Liver (tissue), 8 donors: ENCODE measurements at regions not wholly inside any gene's neighbourhood (a gene's known extent, or its start where the extent isn't known, plus 50 kb on each side); places are given as distances from the start of the nearest gene placed in this dataset.

Source experiments
- DNase-seq: peaks from one replicate; pipeline ENCODE4 v3.0.0-alpha.2; 2017; ENCODE audit warnings: low spot score
- H3K27ac ChIP-seq, 2 donors: one replicate each; pipeline ENCODE4 v1.7.0; 2013; ENCODE audit warnings: inconsistent platforms in 2 of 2, low read length in 2 of 2, control low read depth in 1 of 2, low read depth in 1 of 2, mild to moderate bottlenecking in 1 of 2
- H3K27me3 ChIP-seq, 4 donors: one replicate each; pipeline versions ENCODE4 v1.6.1 to v1.7.0; 2013; ENCODE audit warnings: low read length in 3 of 4, inconsistent platforms in 1 of 4, mild to moderate bottlenecking in 1 of 4, moderate library complexity in 1 of 4; ENCODE audit not compliant: control insufficient read depth in 4 of 4, insufficient read depth in 4 of 4
- H3K36me3 ChIP-seq, 4 donors: one replicate each; pipeline versions ENCODE4 v1.6.1 to v1.7.0; 2013; ENCODE audit warnings: low read length in 3 of 4, mild to moderate bottlenecking in 3 of 4, low read depth in 1 of 4, moderate library complexity in 1 of 4; ENCODE audit not compliant: control insufficient read depth in 4 of 4, insufficient read depth in 3 of 4
- H3K4me1 ChIP-seq, 4 donors: one replicate each; pipeline versions ENCODE4 v1.6.1 to v1.7.0; 2013; ENCODE audit warnings: low read length in 3 of 4, mild to moderate bottlenecking in 3 of 4, moderate library complexity in 1 of 4; ENCODE audit not compliant: control insufficient read depth in 4 of 4, insufficient read depth in 4 of 4
- H3K4me3 ChIP-seq, 3 donors: one replicate each; pipeline versions ENCODE4 v1.6.1 to v1.7.0; 2013; ENCODE audit warnings: low read length in 3 of 3, control low read depth in 1 of 3, low read depth in 1 of 3, mild to moderate bottlenecking in 1 of 3
- H3K9ac ChIP-seq, 2 donors: one replicate each; pipeline ENCODE4 v1.7.0; 2013; ENCODE audit warnings: low read length in 2 of 2, mild to moderate bottlenecking in 2 of 2, moderate library complexity in 2 of 2, control low read depth in 1 of 2, low read depth in 1 of 2
- H3K9me3 ChIP-seq, 4 donors: one replicate each; pipeline versions ENCODE4 v1.6.1 to v1.7.0; 2013; ENCODE audit warnings: low read length in 3 of 4; ENCODE audit not compliant: control insufficient read depth in 4 of 4
- EGR1 ChIP-seq, 2 donors: IDR thresholded peaks; 2 replicates each; pipeline ENCODE4 v1.6.1; 2016 to 2018; ENCODE audit warnings: antibody characterized with exemption in 2 of 2, low read depth in 2 of 2
- FOXA1 ChIP-seq: IDR thresholded peaks from 2 replicates; pipeline ENCODE4 v1.6.1; 2016; ENCODE audit warnings: antibody characterized with exemption
- GABPA ChIP-seq, 2 donors: IDR thresholded peaks in 1 of 2; conservative IDR thresholded peaks in 1 of 2; 2 replicates each; pipeline ENCODE4 v1.6.1; 2016; ENCODE audit warnings: antibody characterized with exemption in 2 of 2, mild to moderate bottlenecking in 1 of 2, moderate library complexity in 1 of 2
- HNF4A ChIP-seq, 2 donors: conservative IDR thresholded peaks; 2 replicates each; pipeline ENCODE4 v1.6.1; 2016; ENCODE audit warnings: antibody characterized with exemption in 2 of 2, mild to moderate bottlenecking in 2 of 2
- HNF4G ChIP-seq: IDR thresholded peaks from 2 replicates; pipeline ENCODE4 v1.6.1; 2016; ENCODE audit warnings: antibody characterized with exemption
- JUND ChIP-seq, 2 donors: IDR thresholded peaks; 2 replicates each; pipeline ENCODE4 v1.6.1; 2016; ENCODE audit warnings: antibody characterized with exemption in 2 of 2
- NR2F2 ChIP-seq: IDR thresholded peaks from 2 replicates; pipeline ENCODE4 v1.6.1; 2016; ENCODE audit warnings: antibody characterized with exemption
- RAD21 ChIP-seq, 2 donors: IDR thresholded peaks; 2 replicates each; pipeline ENCODE4 v1.6.1; 2016; ENCODE audit warnings: antibody characterized with exemption in 2 of 2, mild to moderate bottlenecking in 2 of 2
- RXRA ChIP-seq, 2 donors: IDR thresholded peaks; 2 replicates each; pipeline ENCODE4 v1.6.1; 2017 to 2018; ENCODE audit warnings: antibody characterized with exemption in 2 of 2, mild to moderate bottlenecking in 1 of 2
- SP1 ChIP-seq: IDR thresholded peaks from 2 replicates; pipeline ENCODE4 v1.6.1; 2018; ENCODE audit warnings: antibody characterized with exemption, mild to moderate bottlenecking
- TAF1 ChIP-seq: conservative IDR thresholded peaks from 2 replicates; pipeline ENCODE4 v1.6.1; 2016; ENCODE audit warnings: antibody characterized with exemption, mild to moderate bottlenecking
- YY1 ChIP-seq: IDR thresholded peaks from 2 replicates; pipeline ENCODE4 v1.6.1; 2016; ENCODE audit warnings: antibody characterized with exemption, mild to moderate bottlenecking
- WGBS: extraction: QIAGEN DNeasy Blood & Tissue Kit; methylation state at CpG from one replicate; pipeline ENCODE4 v1.1.7; 2013; 5-methylcytosine and 5-hydroxymethylcytosine counted together
- TF ChIP-seq, protein P1 (sequence below): IDR thresholded peaks from 2 replicates; pipeline ENCODE4 v1.6.1; 2016; ENCODE audit warnings: antibody characterized with exemption
- TF ChIP-seq, protein P2 (sequence below): IDR thresholded peaks from 2 replicates; pipeline ENCODE4 v1.6.1; 2016; ENCODE audit warnings: antibody characterized with exemption
- TF ChIP-seq, protein P3 (sequence below): IDR thresholded peaks from 2 replicates; pipeline ENCODE4 v1.6.1; 2016; ENCODE audit warnings: antibody characterized with exemption, mild to moderate bottlenecking
- TF ChIP-seq, protein P4 (sequence below): fragments of 150-350 bp; IDR thresholded peaks from 2 replicates; pipeline ENCODE4 v1.5.1; 2017; ENCODE audit warnings: improper control_type of control experiment, low read depth, low read length; ENCODE audit not compliant: missing input control
- donor health status: healthy.
- donor health status: healthy.
- donor health status: healthy.
- donor health status: healthy.
- donor health status: healthy.

DNA sequence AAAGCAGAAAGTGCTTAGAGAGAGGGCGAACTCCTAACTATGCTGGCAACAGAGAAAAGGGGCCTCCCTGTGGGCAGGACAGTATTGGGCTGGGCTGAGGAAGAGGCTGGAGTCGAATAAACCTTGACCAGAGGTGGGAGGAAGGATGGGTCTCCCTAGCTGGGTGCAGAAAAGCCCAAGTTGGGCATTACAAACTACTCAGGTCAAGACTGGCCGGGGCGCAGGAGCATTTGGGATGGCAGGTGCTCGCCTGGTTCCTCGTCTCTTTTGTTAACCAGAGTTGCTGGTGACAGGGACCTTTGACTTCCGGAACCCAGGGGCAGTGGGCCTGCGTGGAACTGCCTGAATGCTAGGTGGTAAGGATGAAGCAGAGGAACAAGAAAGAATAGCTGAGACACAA, 80.3 kb upstream of the SHISAL1 start:
- Histone ChIP-seq H3K9ac (no peak overlapping the region), H3K27ac (no peak overlapping the region), H3K4me1 (no peaks in the 10 kb centered on the region), H3K27me3 (no peaks in the 10 kb centered on the region), H3K36me3 (no peaks in the 10 kb centered on the region), H3K4me3 (no peak overlapping the region), H3K9me3 (no peaks in the 10 kb centered on the region)
- no peak for DNase-seq
- TF ChIP-seq, protein P1, sequence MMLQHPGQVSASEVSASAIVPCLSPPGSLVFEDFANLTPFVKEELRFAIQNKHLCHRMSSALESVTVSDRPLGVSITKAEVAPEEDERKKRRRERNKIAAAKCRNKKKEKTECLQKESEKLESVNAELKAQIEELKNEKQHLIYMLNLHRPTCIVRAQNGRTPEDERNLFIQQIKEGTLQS, result no peak
- no peak for TF ChIP-seq EGR1 (IDR thresholded peaks at IDR 0.05; ENCODE audit: low read depth in 2 of 2)
- no peak for TF ChIP-seq NR2F2
- no peak for TF ChIP-seq GABPA (IDR thresholded peaks at IDR 0.05 in 1 of 2, conservative IDR thresholded peaks at IDR 0.05 in 1 of 2)
- TF ChIP-seq JUND (IDR thresholded peaks at IDR 0.05), result no peak
- TF ChIP-seq, protein P2, sequence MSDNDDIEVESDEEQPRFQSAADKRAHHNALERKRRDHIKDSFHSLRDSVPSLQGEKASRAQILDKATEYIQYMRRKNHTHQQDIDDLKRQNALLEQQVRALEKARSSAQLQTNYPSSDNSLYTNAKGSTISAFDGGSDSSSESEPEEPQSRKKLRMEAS, result no peak
- TF ChIP-seq RXRA (IDR thresholded peaks at IDR 0.05), result no peak
- WGBS, result 87% methylated on average over 8 of the region's 8 CpGs

DNA sequence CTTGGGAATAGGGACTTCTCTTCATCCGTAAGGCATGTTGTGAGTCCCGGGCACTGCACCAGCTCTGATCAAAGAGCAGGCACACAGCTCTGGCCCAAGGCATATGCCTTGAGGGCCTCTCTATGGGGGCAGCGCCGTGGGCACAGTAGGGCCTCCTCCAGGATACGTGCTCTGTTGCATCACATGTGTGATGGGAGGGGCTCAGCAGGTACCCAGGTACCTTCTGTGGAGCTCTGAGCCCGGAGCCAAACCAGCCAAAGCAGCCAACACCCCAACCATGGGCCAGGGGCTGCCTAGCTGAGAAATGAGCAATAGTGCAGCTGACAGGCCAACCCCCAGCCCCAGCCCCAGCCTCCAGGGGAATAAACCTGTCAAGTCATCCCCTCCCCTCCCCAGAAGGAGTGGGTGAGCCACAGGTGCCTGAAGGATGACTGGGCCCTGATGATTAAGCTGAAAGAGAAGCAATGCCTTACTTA, 79.7 kb upstream of the SHISAL1 start:
- no peaks in the 10 kb centered on the region for H3K36me3 ChIP-seq
- no peaks in the 10 kb centered on the region for H3K27me3 ChIP-seq
- no peaks in the 10 kb centered on the region for H3K9me3 ChIP-seq
- H3K4me1 ChIP-seq, result no peaks in the 10 kb centered on the region
- no peak overlapping the region for H3K9ac ChIP-seq
- H3K4me3 ChIP-seq, result no peak overlapping the region
- DNase-seq, result no peak
- TF ChIP-seq, protein P3, sequence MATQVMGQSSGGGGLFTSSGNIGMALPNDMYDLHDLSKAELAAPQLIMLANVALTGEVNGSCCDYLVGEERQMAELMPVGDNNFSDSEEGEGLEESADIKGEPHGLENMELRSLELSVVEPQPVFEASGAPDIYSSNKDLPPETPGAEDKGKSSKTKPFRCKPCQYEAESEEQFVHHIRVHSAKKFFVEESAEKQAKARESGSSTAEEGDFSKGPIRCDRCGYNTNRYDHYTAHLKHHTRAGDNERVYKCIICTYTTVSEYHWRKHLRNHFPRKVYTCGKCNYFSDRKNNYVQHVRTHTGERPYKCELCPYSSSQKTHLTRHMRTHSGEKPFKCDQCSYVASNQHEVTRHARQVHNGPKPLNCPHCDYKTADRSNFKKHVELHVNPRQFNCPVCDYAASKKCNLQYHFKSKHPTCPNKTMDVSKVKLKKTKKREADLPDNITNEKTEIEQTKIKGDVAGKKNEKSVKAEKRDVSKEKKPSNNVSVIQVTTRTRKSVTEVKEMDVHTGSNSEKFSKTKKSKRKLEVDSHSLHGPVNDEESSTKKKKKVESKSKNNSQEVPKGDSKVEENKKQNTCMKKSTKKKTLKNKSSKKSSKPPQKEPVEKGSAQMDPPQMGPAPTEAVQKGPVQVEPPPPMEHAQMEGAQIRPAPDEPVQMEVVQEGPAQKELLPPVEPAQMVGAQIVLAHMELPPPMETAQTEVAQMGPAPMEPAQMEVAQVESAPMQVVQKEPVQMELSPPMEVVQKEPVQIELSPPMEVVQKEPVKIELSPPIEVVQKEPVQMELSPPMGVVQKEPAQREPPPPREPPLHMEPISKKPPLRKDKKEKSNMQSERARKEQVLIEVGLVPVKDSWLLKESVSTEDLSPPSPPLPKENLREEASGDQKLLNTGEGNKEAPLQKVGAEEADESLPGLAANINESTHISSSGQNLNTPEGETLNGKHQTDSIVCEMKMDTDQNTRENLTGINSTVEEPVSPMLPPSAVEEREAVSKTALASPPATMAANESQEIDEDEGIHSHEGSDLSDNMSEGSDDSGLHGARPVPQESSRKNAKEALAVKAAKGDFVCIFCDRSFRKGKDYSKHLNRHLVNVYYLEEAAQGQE, result no peak
- TF ChIP-seq EGR1 (IDR thresholded peaks at IDR 0.05; ENCODE audit: low read depth in 2 of 2), result no peak
- no peak for TF ChIP-seq GABPA (IDR thresholded peaks at IDR 0.05 in 1 of 2, conservative IDR thresholded peaks at IDR 0.05 in 1 of 2)
- no peak overlapping the region for H3K27ac ChIP-seq
- WGBS, result 87% methylated on average over 6 of the region's 6 CpGs

DNA sequence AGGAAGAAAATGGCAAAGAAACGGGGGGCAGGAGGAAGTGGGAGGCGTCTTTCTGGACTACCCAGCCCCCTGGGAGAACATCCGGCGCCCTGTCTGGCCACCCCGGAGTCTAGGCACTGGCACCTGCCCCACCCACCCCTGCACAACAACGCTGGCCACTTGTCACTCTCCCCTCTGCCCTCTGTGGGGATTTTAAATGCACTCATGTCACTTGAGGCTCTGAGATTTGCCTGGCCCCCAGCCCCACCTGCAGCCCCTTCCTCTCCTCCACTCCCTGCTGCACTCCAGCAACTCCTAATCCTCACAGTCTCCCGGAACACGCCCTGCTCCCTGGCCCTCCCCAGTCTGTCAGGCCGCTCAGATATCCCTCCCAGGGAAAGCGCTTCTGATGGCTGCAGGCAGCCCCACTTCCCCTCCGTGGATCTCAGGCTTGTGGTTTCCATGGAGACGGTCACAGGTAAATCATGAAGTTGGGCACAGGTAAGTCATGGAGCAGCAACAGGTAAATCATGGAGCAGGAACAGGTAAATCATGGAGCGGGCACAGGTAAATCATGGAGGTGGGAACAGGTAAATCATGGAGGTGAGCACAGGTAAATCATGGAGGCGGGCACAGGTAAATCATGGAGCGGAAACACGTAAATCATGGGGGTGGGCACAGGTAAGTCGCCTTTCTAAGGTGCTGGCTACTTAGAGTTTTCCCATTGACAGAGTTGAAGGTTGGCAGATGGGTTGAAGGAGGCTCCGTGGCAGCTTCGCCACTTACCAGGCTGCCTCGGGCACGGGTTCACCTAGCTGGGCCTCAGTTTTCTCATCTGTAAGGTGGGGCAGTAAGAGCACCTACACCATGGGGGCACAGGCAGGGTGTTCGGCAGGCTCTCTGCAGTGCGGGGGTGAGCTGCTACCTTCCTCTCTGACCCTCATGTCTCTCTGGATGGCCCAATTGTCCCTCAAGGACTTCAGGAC, 79.0 kb upstream of the SHISAL1 start:
- Histone ChIP-seq H3K4me1 (no peaks in the 10 kb centered on the region), H3K36me3 (no peaks in the 10 kb centered on the region), H3K27ac (no peak overlapping the region), H3K9ac (no peak overlapping the region), H3K27me3 (no peaks in the 10 kb centered on the region), H3K4me3 (no peak overlapping the region), H3K9me3 (no peaks in the 10 kb centered on the region)
- 78% methylated on average over 23 of the region's 23 CpGs for WGBS
- no peak for DNase-seq
- TF ChIP-seq SP1 (no peak), TAF1 (no peak), HNF4A (conservative IDR thresholded peaks at IDR 0.05) (no peak), RXRA (IDR thresholded peaks at IDR 0.05) (no peak), FOXA1 (no peak), HNF4G (no peak), RAD21 (IDR thresholded peaks at IDR 0.05) (no peak), EGR1 (IDR thresholded peaks at IDR 0.05; ENCODE audit: low read depth in 2 of 2) (no peak), YY1 (no peak), JUND (IDR thresholded peaks at IDR 0.05) (no peak)
- TF ChIP-seq, protein P3, result no peak
- TF ChIP-seq, protein P1, result no peak
- TF ChIP-seq, protein P4, sequence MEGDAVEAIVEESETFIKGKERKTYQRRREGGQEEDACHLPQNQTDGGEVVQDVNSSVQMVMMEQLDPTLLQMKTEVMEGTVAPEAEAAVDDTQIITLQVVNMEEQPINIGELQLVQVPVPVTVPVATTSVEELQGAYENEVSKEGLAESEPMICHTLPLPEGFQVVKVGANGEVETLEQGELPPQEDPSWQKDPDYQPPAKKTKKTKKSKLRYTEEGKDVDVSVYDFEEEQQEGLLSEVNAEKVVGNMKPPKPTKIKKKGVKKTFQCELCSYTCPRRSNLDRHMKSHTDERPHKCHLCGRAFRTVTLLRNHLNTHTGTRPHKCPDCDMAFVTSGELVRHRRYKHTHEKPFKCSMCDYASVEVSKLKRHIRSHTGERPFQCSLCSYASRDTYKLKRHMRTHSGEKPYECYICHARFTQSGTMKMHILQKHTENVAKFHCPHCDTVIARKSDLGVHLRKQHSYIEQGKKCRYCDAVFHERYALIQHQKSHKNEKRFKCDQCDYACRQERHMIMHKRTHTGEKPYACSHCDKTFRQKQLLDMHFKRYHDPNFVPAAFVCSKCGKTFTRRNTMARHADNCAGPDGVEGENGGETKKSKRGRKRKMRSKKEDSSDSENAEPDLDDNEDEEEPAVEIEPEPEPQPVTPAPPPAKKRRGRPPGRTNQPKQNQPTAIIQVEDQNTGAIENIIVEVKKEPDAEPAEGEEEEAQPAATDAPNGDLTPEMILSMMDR, result no peak
